ENCODE measurements at regions not wholly inside any gene's neighbourhood (a gene's known extent, or its start where the extent isn't known, plus 50 kb on each side); places are given as distances from the start of the nearest gene placed in this dataset.

- Histone ChIP-seq H3K27ac (no peak overlapping the region), H3K9me3 (no peaks in the 10 kb centered on the region), H3K4me3 (no peak overlapping the region), H3K27me3 (no peaks in the 10 kb centered on the region), H3K36me3 (no peaks in the 10 kb centered on the region), H3K4me1 (no peaks in the 10 kb centered on the region)
- in situ Hi-C loops (cut with MboI; ENCODE audit: low pct_ligation_motif_present in 1 of 4, low pct_unique_long_range_greater_than_20kb in 1 of 4, low sequenced_read_pairs in 3 of 4) (no loop called here), intact Hi-C loops (cut with DNase I; ENCODE audit: low total_unique reads) (no loop called here)
- no peak for TF ChIP-seq POLR2A (IDR thresholded peaks at IDR 0.05)
- no peak for TF ChIP-seq CTCF (IDR thresholded peaks at IDR 0.05)
- no peak for TF ChIP-seq POLR2AphosphoS5 (IDR thresholded peaks at IDR 0.05)
- no peak for TF ChIP-seq EP300 (IDR thresholded peaks at IDR 0.05; ENCODE audit: low read depth)
- 83 to 97% methylated on average over 1 to 3 of the region's 3 CpGs for WGBS, 2 donors (ENCODE audit: low coverage in 1 of 2)
- DNase-seq: no peak
Observed at GRCh38 chr12:111064154-111064553, 143.8 kb upstream of the MYL2 start.

GRCh38 chr12:111063295-111064026 lies 143.1 kb upstream of the MYL2 start:
- no peak for TF ChIP-seq POLR2AphosphoS5 (IDR thresholded peaks at IDR 0.05)
- TF ChIP-seq EP300 (IDR thresholded peaks at IDR 0.05; ENCODE audit: low read depth): no peak
- no peak for TF ChIP-seq CTCF (IDR thresholded peaks at IDR 0.05)
- no peak for TF ChIP-seq POLR2A (IDR thresholded peaks at IDR 0.05)
- WGBS, 2 donors (ENCODE audit: low coverage in 1 of 2): 71 to 78% methylated on average over 4 to 22 of the region's 22 CpGs

GRCh38 chr12:111057701-111058425 lies 137.5 kb upstream of the MYL2 start:
- no peak for DNase-seq
- H3K36me3 ChIP-seq: no peaks in the 10 kb centered on the region
- intact Hi-C loops (cut with DNase I; ENCODE audit: low total_unique reads) (no loop called here), in situ Hi-C loops (cut with MboI; ENCODE audit: low pct_ligation_motif_present in 1 of 4, low pct_unique_long_range_greater_than_20kb in 1 of 4, low sequenced_read_pairs in 3 of 4) (no loop called here)
- H3K9me3 ChIP-seq: no peaks in the 10 kb centered on the region
- WGBS, 2 donors (ENCODE audit: low coverage in 1 of 2): 88 to 90% methylated on average over 7 of the region's 7 CpGs
- no peak for TF ChIP-seq CTCF (IDR thresholded peaks at IDR 0.05)
- TF ChIP-seq EP300 (IDR thresholded peaks at IDR 0.05; ENCODE audit: low read depth): no peak
- no peak for TF ChIP-seq POLR2A (IDR thresholded peaks at IDR 0.05)
- no peak for TF ChIP-seq POLR2AphosphoS5 (IDR thresholded peaks at IDR 0.05)
- no peak overlapping the region for H3K27ac ChIP-seq
- no peaks in the 10 kb centered on the region for H3K27me3 ChIP-seq
- no peak overlapping the region for H3K4me3 ChIP-seq
- no peaks in the 10 kb centered on the region for H3K4me1 ChIP-seq

More at GRCh38 chr12:111063295-111064026, 143.1 kb upstream of the MYL2 start:
- no peak for DNase-seq
- Histone ChIP-seq H3K9me3 (no peaks in the 10 kb centered on the region), H3K27ac (no peak overlapping the region), H3K36me3 (no peaks in the 10 kb centered on the region), H3K27me3 (no peaks in the 10 kb centered on the region), H3K4me1 (no peaks in the 10 kb centered on the region), H3K4me3 (no peak overlapping the region)
- in situ Hi-C loops (cut with MboI; ENCODE audit: low pct_ligation_motif_present in 1 of 4, low pct_unique_long_range_greater_than_20kb in 1 of 4, low sequenced_read_pairs in 3 of 4): no loop called here
- intact Hi-C loops (cut with DNase I; ENCODE audit: low total_unique reads): no loop called here

GRCh38 chr12:111056618-111057521 lies 136.5 kb upstream of the MYL2 start:
- no peaks in the 10 kb centered on the region for H3K9me3 ChIP-seq

More at GRCh38 chr12:111056618-111057521, 136.5 kb upstream of the MYL2 start:
- Histone ChIP-seq H3K4me1 (no peaks in the 10 kb centered on the region), H3K36me3 (no peaks in the 10 kb centered on the region), H3K27me3 (no peaks in the 10 kb centered on the region), H3K27ac (no peak overlapping the region), H3K4me3 (no peak overlapping the region)
- intact Hi-C loops (cut with DNase I; ENCODE audit: low total_unique reads) (no loop called here), in situ Hi-C loops (cut with MboI; ENCODE audit: low pct_ligation_motif_present in 1 of 4, low pct_unique_long_range_greater_than_20kb in 1 of 4, low sequenced_read_pairs in 3 of 4) (no loop called here)
- 62 to 72% methylated on average over 5 to 8 of the region's 8 CpGs for WGBS, 2 donors (ENCODE audit: low coverage in 1 of 2)
- no peak for TF ChIP-seq EP300 (IDR thresholded peaks at IDR 0.05; ENCODE audit: low read depth)
- peak; percentile 22 for DNase-seq

Data from transverse colon (tissue), 4 donors.